GM23338 (cell line): ENCODE measurements at regions not wholly inside any gene's neighbourhood (a gene's known extent, or its start where the extent isn't known, plus 50 kb on each side); places are given as distances from the start of the nearest gene placed in this dataset.

ENCODE experiments used
- ATAC-seq: fragments of 200-7000 bp; cut with Tn5 transposase; 3 replicates; pipeline ENCODE4 v1.9.1; 2020
- DNase-seq: peaks from one replicate; pipeline ENCODE4 v3.0.0-alpha.2; 2015; ENCODE audit warnings: low spot score
- H2AFZ ChIP-seq: fragments of 200-600 bp; sonication (generic); 2 replicates; pipeline ENCODE4 v1.8.0; 2016; ENCODE audit warnings: antibody characterized with exemption, mild to moderate bottlenecking, moderate library complexity
- H3F3A ChIP-seq: fragments of 200-600 bp; sonication (generic); replicated peaks from 2 replicates; pipeline ENCODE4 v1.8.0; 2017; ENCODE audit warnings: antibody characterized with exemption, mixed run types, low read depth
- H3K27ac ChIP-seq: fragments of 200-600 bp; sonication (generic); 2 replicates; pipeline ENCODE4 v1.6.1; 2016; ENCODE audit warnings: low read depth
- H3K27me3 ChIP-seq: fragments of 200-600 bp; sonication (generic); 2 replicates; pipeline ENCODE4 v1.8.0; 2016; ENCODE audit warnings: mild to moderate bottlenecking, mixed run types, moderate library complexity; ENCODE audit not compliant: insufficient read depth
- H3K36me3 ChIP-seq: fragments of 200-600 bp; sonication (generic); 2 replicates; pipeline ENCODE4 v1.8.0; 2016; ENCODE audit warnings: mild to moderate bottlenecking; ENCODE audit not compliant: insufficient read depth
- H3K4me1 ChIP-seq: fragments of 200-600 bp; sonication (generic); 2 replicates; pipeline ENCODE4 v1.8.0; 2016; ENCODE audit warnings: mild to moderate bottlenecking, moderate library complexity; ENCODE audit not compliant: insufficient read depth
- H3K4me2 ChIP-seq: fragments of 200-600 bp; sonication (generic); 2 replicates; pipeline ENCODE4 v1.7.1; 2017; ENCODE audit warnings: mixed run types
- H3K4me3 ChIP-seq: fragments of 200-600 bp; sonication (generic); 2 replicates; pipeline ENCODE4 v1.6.1; 2016; ENCODE audit warnings: mixed run types
- H3K79me2 ChIP-seq: fragments of 200-600 bp; sonication (generic); replicated peaks from 2 replicates; pipeline ENCODE4 v1.8.0; 2017; ENCODE audit warnings: mild to moderate bottlenecking; ENCODE audit not compliant: insufficient read depth
- H3K9me2 ChIP-seq: fragments of 200-600 bp; sonication (generic); 2 replicates; pipeline ENCODE4 v1.8.0; 2017; ENCODE audit not compliant: insufficient read depth
- H4K20me1 ChIP-seq: fragments of 200-600 bp; sonication (generic); replicated peaks from 2 replicates; pipeline ENCODE4 v1.8.0; 2017; ENCODE audit warnings: mild to moderate bottlenecking; ENCODE audit not compliant: insufficient read depth
- H3K27ac Mint-ChIP-seq: 2 replicates; pipeline ENCODE4 v1.8.0; 2020; ENCODE audit warnings: inconsistent platforms, mild to moderate bottlenecking, moderate library complexity, mixed read lengths
- H3K27me3 Mint-ChIP-seq: 3 replicates; pipeline ENCODE4 v1.8.0; 2022; ENCODE audit warnings: low read depth, mild to moderate bottlenecking, moderate library complexity, mixed read lengths, inconsistent platforms; ENCODE audit not compliant: insufficient read depth, poor library complexity
- H3K36me3 Mint-ChIP-seq: 3 replicates; pipeline ENCODE4 v1.8.0; 2021; ENCODE audit warnings: low read depth, mild to moderate bottlenecking, inconsistent platforms, moderate library complexity, mixed read lengths
- H3K4me1 Mint-ChIP-seq: 3 replicates; pipeline ENCODE4 v1.8.0; 2020; ENCODE audit warnings: mild to moderate bottlenecking, inconsistent platforms, mixed read lengths
- H3K4me3 Mint-ChIP-seq: 3 replicates; pipeline ENCODE4 v1.8.0; 2021; ENCODE audit warnings: moderate library complexity, mild to moderate bottlenecking, inconsistent platforms, mixed read lengths
- H3K9me3 Mint-ChIP-seq: 3 replicates; pipeline ENCODE4 v1.8.0; 2020; ENCODE audit warnings: moderate library complexity, mild to moderate bottlenecking, inconsistent platforms, mixed read lengths
- CREB1 ChIP-seq: fragments of 250-450 bp; sonication (Bioruptor Pico); IDR thresholded peaks from 2 replicates; pipeline ENCODE4 v1.5.0; 2020; ENCODE audit warnings: low read depth, mild to moderate bottlenecking, moderate library complexity
- EZH2 ChIP-seq: fragments of 200-600 bp; sonication (generic); IDR thresholded peaks from one replicate; pipeline ENCODE4 v1.8.0; 2017; ENCODE audit warnings: antibody characterized with exemption, mild to moderate bottlenecking, low read depth; ENCODE audit not compliant: unreplicated experiment
- EZH2phosphoT487 ChIP-seq: fragments of 200-600 bp; sonication (generic); IDR thresholded peaks from one replicate; pipeline ENCODE4 v1.8.1; 2018; ENCODE audit warnings: antibody characterized with exemption; ENCODE audit not compliant: unreplicated experiment
- JUNB ChIP-seq: IDR thresholded peaks from one replicate; pipeline ENCODE4 v1.6.1; 2016; ENCODE audit warnings: antibody characterized with exemption; ENCODE audit not compliant: unreplicated experiment
- NANOG ChIP-seq: IDR thresholded peaks from 2 replicates; pipeline ENCODE4 v1.6.1; 2016; ENCODE audit warnings: antibody characterized with exemption, borderline replicate concordance
- POLR2AphosphoS5 ChIP-seq: IDR thresholded peaks from 2 replicates; pipeline ENCODE4 v1.6.1; 2016; ENCODE audit warnings: antibody characterized with exemption, low read depth
- REST ChIP-seq: IDR thresholded peaks from one replicate; pipeline ENCODE4 v1.6.1; 2018; ENCODE audit warnings: antibody characterized with exemption; ENCODE audit not compliant: unreplicated experiment
- STAT1 ChIP-seq: IDR thresholded peaks from one replicate; pipeline ENCODE4 v1.6.1; 2016; ENCODE audit warnings: antibody characterized with exemption; ENCODE audit not compliant: unreplicated experiment
- ZNF114 ChIP-seq: fragments of 250-450 bp; sonication (Bioruptor Pico); IDR thresholded peaks from 2 replicates; pipeline ENCODE4 v1.5.0; 2020; ENCODE audit warnings: mild to moderate bottlenecking, moderate library complexity
- ZNF462 ChIP-seq: fragments of 250-450 bp; sonication (Bioruptor Pico); IDR thresholded peaks from 2 replicates; pipeline ENCODE4 v1.5.0; 2020; ENCODE audit warnings: mild to moderate bottlenecking, moderate library complexity

GRCh38 chr18:61980355-61980754, 87.5 kb upstream of the RNF152 start:
- Histone ChIP-seq H3K79me2 (no peaks in the 10 kb centered on the region), H3F3A (no peaks in the 10 kb centered on the region), H3K9me2 (no peaks in the 10 kb centered on the region), H3K27me3 (no peaks in the 10 kb centered on the region), H3K4me3 (no peak overlapping the region), H3K4me2 (no peak overlapping the region), H4K20me1 (no peaks in the 10 kb centered on the region), H3K36me3 (no peaks in the 10 kb centered on the region), H2AFZ (peak overlapping the region; percentile 91), H3K4me1 (0 out of 2 replicates have a peak, but pooled peaks cover 4% of the 10 kb centered on the region), H3K27ac (no peak overlapping the region)
- ATAC-seq: no peak
- Mint-ChIP-seq H3K4me3 (no peak overlapping the region), H3K27me3 (peaks cover 4% of the 10 kb centered on the region), H3K36me3 (no peaks in the 10 kb centered on the region), H3K9me3 (no peaks in the 10 kb centered on the region), H3K4me1 (peaks cover 6% of the 10 kb centered on the region; the same call in 2 of the 3 replicates), H3K27ac (peak overlapping the region; percentile 63)
- TF ChIP-seq CREB1 (CRISPR knock-in tag) (no peak), EZH2phosphoT487 (no peak), ZNF462 (CRISPR knock-in tag) (no peak)
- no peak for DNase-seq

GRCh38 chr18:61975526-61976326, 82.9 kb upstream of the RNF152 start:
- H3K4me1 ChIP-seq: no peaks in the 10 kb centered on the region
- no peaks in the 10 kb centered on the region for H3K79me2 ChIP-seq
- no peaks in the 10 kb centered on the region for H4K20me1 ChIP-seq
- H3K27ac ChIP-seq: no peak overlapping the region
- no peak overlapping the region for H3K4me3 Mint-ChIP-seq
- DNase-seq (no peak), ATAC-seq (no peak)
- no peaks in the 10 kb centered on the region; the same call in 1 of the 2 replicates for H3K36me3 ChIP-seq
- H3F3A ChIP-seq: no peaks in the 10 kb centered on the region
- peaks cover 11% of the 10 kb centered on the region for H3K4me1 Mint-ChIP-seq
- no peaks in the 10 kb centered on the region for H3K27me3 ChIP-seq
- no peak overlapping the region for H2AFZ ChIP-seq
- no peak overlapping the region for H3K4me2 ChIP-seq
- H3K4me3 ChIP-seq: no peak overlapping the region
- peaks cover under 1% of the 10 kb centered on the region for H3K27me3 Mint-ChIP-seq
- H3K9me2 ChIP-seq: no peaks in the 10 kb centered on the region
- H3K27ac Mint-ChIP-seq: no peak overlapping the region
- no peaks in the 10 kb centered on the region for H3K9me3 Mint-ChIP-seq
- H3K36me3 Mint-ChIP-seq: no peaks in the 10 kb centered on the region
- TF ChIP-seq STAT1: no peak
- no peak for TF ChIP-seq NANOG
- TF ChIP-seq EZH2phosphoT487: no peak
- TF ChIP-seq JUNB: no peak
- no peak for TF ChIP-seq REST
- TF ChIP-seq EZH2: no peak
- no peak for TF ChIP-seq ZNF114 (CRISPR knock-in tag)
- TF ChIP-seq POLR2AphosphoS5: no peak
- TF ChIP-seq CREB1 (CRISPR knock-in tag): no peak
